Ovary (tissue), 3 donors: ENCODE measurements at regions not wholly inside any gene's neighbourhood (a gene's known extent, or its start where the extent isn't known, plus 50 kb on each side); places are given as distances from the start of the nearest gene placed in this dataset.

Experiments
- EP300 ChIP-seq: sonication (generic); formaldehyde crosslinking; IDR thresholded peaks from one replicate; pipeline ENCODE4 v1.6.1; 2017; ENCODE audit warnings: antibody characterized with exemption
- POLR2A ChIP-seq: fragments of 450-650 bp; IDR thresholded peaks from one replicate; pipeline ENCODE4 v1.6.1; 2017; ENCODE audit warnings: antibody characterized with exemption, mild to moderate bottlenecking, moderate library complexity
- TF ChIP-seq, protein P1 (sequence below), 3 donors: fragments of 450-650 bp in 2 of 3; fragments of 200-600 bp in 1 of 3; IDR thresholded peaks; one replicate each; pipeline versions ENCODE4 v1.5.1 to v1.8.0; 2016 to 2022; ENCODE audit warnings: antibody characterized with exemption in 3 of 3, mild to moderate bottlenecking in 1 of 3
- donor health status: DM: no; HTN: no; CAD: no.

DNA sequence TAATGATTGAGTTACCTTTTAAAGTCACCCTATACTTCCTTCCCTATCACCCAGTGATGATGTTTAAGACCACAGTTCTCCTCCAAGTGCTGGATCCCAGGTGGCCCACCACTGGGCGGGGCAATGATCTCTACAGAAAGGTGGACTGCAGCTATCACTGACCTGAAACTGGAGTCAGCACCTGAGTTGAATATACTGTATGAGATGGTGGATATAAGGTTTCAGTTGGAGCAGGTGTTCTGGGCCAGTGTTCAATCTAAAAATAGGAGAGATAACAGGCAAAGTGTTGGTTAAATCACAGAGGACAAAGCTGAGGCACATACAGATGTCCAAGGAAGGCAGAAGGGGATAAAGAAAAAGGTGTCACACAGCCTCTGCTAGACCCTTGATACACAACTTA is 96.6 kb downstream of the SIPA1L2 start:
- TF ChIP-seq, protein P1, sequence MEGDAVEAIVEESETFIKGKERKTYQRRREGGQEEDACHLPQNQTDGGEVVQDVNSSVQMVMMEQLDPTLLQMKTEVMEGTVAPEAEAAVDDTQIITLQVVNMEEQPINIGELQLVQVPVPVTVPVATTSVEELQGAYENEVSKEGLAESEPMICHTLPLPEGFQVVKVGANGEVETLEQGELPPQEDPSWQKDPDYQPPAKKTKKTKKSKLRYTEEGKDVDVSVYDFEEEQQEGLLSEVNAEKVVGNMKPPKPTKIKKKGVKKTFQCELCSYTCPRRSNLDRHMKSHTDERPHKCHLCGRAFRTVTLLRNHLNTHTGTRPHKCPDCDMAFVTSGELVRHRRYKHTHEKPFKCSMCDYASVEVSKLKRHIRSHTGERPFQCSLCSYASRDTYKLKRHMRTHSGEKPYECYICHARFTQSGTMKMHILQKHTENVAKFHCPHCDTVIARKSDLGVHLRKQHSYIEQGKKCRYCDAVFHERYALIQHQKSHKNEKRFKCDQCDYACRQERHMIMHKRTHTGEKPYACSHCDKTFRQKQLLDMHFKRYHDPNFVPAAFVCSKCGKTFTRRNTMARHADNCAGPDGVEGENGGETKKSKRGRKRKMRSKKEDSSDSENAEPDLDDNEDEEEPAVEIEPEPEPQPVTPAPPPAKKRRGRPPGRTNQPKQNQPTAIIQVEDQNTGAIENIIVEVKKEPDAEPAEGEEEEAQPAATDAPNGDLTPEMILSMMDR (IDR thresholded peaks at IDR 0.05): no peak
- TF ChIP-seq POLR2A: no peak
- no peak for TF ChIP-seq EP300
